ENCODE measurements at regions not wholly inside any gene's neighbourhood (a gene's known extent, or its start where the extent isn't known, plus 50 kb on each side); places are given as distances from the start of the nearest gene placed in this dataset.
"Not testable (repeated sequence)": the region's sequence is repeated elsewhere in the genome, so short reads cannot be mapped to it uniquely, and the experiment has no call there.

DNA sequence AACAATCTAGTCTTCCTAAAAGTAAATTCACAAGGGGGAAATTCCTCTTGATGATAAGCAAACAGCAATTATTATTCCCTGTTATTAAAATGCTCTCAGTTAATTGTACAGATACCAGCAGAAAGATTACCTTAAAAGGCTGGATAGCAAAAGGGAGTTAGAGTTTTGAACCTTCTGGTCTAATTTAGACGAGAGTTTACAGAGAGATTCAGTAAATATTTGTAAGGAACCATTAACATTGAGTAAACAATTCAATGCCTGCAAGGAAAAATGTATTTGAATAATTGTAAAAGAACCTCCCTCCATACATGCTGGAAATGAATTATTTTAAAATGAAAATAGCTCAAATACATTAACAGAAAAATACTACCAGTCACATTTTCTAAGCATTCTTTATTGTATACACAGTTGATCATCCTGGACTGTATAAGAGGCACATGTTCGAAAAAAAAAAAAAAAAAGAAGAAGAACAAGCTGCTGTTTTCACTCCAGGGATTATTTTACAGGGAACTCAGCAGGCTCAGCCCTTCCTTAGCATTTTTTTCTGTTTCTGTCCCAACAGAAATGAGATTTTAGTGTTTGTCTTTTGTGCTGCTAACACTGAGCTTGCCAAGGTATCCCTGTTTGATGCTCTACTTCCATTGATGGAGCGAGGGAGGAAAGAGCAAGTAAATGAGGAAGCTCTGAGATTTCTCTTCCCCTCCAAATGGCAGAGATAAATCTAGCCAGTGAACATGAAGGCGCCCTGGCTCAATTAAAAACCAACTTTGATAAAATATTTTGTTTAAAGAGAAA is 141.1 kb downstream of the ENC1 start:
- DNase-seq, result no peak

DNA sequence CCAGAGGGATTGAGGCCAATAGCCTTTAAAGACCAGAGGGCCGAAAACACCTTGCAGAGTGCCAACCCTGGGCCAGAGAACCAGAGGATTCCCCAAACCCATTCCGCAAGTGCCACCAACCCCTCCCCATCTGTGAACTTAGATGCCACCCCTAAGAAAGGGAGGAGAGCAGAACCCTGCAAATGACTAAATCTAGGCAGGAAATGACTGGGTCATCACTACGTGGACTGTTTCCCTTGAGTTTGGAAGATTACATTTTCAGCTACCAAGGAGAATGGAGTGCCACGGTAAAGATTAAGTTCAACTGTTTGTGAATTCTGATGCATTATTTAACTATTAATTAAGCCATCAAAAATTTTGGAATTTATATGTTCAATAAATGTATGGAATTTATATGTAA is 142.8 kb downstream of the ENC1 start:
- DNase-seq, result no peak

DNA sequence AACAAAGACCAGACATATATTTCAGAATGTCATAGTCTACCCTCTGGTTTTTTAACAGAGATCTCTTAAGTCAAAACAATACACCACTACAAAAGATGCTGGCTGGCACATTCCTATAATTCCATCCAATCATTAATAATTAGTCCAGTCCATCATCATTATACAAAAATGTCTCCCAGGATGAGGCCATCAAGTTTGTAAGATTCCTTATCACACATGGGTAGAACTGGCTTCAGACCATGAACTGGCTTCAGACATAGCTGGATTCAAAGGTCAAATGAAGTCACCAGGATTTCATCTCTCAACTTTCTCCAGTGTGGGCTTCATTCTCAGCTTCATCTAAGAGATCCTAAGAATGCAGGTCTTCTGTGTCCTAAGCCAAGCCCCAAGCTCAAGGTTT is 147.1 kb downstream of the ENC1 start:
- no peak for DNase-seq

DNA sequence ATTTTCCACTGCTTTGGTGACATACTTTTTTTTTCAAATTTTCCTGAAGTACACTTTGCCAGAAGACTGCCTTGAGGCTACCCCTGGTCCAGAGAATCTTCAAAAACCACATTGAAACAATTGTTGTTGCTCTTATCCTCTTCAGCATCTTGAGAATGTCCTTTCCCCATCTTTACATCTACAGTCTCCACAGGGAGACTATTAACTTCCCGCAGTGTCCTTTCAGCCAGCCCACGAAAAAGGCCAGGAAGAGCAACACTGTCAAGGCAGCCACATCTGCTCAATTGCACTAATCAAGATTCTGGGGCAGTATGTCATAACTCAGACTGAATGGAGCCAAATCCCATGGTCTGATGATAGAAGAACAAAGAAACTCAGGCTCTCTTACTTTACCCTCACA is 148.3 kb downstream of the ENC1 start:
- DNase-seq, result no peak

DNA sequence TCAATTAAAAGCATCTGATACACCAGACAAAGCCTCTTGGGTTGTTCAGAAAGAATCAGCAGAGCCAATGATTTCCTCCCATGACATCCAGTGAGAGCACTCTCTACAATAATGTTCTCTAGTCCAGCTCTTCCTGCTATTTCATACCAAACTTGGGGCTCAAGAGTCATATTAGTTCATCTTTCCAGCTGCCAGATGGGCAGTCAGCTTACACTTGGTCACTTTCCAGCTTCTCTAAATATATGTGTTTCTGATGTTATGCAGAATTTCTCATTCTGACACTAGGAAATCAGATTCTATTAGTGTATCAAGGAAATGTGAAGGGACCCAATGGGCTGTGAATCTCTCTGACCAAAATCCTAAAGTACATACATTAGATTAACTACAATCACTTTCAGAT is 148.9 kb downstream of the ENC1 start:
- DNase-seq, result no peak

DNA sequence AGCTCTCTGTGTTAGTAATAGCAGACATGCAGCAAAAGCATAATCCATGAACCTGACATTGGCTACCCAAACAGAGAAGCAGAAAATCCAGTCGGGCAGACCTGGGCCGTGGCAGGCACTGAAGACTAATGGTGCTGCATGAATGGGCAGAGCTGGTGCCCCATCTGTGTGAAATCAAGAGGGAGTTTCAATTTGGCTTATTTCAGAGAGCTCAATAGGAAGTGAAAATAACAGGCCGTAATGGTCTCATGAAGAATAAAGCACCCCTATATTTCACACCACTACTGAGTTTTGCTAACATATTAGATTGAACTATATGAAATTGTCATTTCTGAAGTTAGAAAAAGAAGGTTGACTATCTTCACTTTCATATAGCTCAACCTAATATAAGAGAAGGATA is 149.7 kb downstream of the ENC1 start:
- no peak for DNase-seq

DNA sequence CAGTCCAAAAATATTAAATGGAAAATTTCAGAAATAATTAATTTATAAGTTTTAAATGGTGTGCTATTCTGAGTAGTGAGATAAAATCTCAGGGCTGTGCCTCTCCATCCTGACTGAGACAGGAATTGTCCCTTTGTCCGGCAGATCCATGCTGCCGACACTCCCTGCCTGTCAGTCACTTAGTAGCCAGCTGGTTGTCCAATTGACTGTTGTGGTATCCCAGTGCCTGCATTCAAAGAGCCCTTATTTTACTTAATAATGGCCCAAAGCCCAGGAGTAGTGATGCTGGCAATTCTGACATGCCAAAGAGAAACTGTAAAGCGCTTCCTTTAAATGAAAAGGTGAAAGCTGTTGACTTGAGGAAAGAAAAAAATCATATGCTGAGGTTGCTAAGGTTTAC is 157.5 kb downstream of the ENC1 start:
- no peak for DNase-seq

DNA sequence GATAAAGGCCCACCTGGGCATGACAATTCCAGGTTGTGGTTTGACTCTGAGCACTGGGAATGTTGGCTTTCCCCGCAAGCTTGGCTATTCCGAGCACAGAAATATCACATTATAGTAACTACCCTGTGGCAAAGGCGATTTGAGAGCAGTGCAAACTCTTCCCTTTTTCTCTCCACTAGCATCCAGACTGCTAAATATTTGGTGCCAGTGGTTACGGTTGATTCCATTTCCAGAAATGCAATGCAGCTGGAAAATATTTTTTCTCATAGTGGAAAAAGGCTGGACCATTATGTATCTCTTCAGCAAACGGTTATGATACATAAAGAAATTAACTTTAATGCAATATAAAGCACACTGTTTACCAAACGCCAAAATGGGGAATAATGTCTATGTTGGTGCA is 158.0 kb downstream of the ENC1 start:
- DNase-seq, result no peak

DNA sequence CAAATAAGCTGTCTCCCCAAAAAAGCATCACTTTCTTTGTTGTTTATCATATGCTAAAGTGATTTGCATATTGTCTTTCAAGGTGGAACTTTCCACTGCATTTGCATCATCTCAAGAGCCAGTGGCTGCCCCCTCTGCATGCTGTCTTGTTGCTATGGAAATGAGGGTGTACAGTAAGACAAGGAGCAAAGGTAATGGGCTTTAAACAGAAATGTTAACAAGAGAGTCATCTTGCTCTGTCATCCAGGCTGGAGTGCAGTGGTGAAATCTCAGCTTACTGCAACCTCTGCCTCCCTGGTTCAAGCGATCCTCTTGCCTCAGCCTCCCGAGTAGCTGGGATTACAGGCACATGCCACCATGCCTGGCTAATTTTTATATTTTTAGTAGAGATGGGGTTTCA is 159.2 kb downstream of the ENC1 start:
- not testable (repeated sequence) for DNase-seq

DNA sequence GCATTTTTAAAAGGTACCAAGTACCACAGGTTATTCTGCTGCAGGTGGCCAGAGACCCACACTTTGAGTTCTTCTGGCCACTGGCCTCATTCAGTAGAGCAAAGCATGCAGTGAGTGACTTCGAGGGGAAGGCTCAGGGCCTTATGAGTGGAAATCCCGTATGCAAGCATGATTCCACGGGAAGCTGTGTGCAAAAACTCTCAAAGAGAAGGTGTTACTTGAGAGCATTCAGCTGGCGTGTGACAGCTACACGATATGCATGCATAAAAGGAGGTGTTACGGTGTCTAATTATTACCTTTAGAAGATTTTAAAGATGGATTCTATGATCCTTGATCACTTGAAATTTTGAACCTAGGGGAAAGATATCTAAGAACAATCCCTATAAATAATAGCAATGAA is 160.3 kb downstream of the ENC1 start:
- no peak for DNase-seq

DNA sequence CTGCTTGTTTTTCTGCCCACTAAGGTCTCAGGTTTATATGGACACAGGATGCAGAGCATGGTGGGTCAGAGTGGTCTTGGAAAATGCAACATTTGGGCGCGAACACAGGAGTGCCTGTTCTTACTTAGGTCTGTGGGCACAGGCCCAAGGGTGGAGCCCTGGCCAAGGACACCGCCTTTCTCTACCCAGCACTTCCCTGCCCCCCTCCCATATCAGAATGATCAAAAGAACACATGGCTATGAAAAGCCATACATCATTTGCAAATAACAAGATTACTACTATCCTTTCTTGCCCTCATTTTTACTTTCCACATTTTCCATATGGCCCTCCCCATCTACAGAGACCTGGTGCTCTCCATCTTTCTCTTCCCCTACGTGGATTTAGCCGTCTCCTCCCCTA is 162.2 kb downstream of the ENC1 start:
- no peak for DNase-seq

DNA sequence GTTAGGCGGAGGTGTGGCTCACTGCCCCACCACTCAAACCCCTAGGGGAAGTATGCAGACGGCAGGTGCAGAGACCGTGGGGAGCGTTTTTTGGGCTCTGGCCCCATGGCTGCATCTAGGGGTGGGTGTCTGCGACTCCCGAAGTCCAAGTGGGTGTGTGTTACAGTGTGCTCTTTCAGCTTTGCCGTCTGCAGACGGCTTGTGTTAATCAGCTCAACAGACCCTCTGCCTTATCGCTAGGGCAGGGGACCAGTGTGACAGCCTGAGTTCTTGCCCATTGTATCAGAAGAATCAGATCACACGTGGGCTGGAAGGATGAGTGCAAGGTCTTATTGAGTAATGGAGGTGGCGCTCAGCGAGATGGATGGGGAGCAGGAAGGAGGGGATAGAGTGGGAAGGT is 162.8 kb downstream of the ENC1 start:
- DNase-seq, result no peak

DNA sequence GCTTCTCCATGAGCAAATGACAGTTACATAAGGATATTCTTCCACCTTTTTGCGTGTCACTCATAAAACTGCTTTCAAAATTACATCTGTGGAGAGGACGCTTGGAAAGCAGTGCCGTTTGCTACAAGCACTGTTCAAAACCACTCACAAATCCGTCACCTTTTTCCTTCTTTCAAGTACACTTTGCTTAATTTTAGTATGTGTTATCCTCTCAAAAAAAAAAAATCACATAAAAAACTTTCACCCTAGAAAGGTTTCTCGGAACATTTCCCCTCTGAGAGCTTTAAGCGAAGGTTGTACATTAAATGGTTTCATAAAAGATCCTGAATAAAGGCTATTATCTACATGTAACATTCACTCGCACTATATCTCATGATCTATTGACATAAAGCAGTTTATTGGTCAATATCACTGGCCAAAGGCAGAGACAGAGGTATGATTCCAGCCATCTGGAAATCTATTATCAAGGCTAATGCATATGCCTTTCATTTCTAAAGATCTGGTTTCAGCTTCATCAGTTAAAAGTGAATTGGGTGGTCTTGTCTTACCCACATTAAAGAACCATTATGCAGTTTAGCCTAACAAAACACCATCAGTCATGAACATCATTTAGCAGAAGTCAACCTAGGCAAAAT is 163.6 kb downstream of the ENC1 start:
- DNase-seq, result no peak

DNA sequence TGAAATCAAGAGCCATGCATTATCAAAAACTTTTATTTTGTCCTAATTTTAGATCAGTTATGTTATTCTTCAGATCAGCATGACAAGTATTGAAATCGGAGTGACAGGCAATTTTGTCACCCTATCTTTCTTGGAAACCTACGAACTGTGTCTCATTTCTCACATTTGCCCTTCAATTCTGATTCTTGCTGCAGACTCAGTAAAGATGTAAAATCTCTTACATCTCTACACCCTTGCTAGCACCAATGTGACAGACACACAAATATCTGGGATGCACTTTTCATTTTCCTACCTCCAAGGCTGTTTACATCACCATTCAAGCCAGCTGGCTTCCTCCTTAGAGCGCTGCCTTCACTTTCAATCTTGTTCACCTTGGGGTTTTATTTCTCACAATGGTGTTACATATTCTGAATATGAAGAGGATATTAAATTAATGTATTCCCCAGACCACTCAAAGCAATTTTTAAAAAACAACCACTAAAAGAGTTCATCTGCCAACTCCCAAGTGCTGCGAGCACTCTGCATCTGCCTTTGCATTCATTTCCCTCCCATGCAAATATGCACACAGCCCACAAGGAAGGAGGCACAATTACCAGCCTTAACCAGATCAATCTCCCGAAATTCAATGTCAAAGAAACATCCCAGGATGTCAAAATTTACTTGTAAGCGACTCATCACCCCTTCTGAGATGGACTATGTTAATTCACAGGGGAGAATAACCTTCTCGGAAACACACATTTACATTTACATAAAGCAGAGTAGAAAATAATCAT is 164.3 kb downstream of the ENC1 start:
- no peak for DNase-seq

DNA sequence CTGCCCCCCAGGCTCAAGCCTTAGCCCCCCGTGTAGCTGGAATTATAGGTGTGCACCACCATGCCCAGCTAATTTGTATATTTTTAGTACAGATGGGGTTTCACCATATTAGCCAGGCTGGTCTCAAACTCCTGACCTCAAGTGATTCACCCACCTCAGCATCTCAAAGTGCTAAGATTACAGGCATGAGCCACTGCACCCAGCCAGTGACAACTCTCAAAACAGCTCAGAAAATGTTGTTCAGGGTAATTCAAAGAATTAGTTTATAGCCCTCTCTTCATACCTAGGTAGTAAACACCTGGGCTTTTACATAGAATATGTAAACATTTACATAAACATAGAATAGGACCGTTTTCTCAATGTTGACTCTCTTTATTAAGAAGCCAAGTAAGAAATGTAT is 168.7 kb downstream of the ENC1 start:
- DNase-seq, result no peak

DNA sequence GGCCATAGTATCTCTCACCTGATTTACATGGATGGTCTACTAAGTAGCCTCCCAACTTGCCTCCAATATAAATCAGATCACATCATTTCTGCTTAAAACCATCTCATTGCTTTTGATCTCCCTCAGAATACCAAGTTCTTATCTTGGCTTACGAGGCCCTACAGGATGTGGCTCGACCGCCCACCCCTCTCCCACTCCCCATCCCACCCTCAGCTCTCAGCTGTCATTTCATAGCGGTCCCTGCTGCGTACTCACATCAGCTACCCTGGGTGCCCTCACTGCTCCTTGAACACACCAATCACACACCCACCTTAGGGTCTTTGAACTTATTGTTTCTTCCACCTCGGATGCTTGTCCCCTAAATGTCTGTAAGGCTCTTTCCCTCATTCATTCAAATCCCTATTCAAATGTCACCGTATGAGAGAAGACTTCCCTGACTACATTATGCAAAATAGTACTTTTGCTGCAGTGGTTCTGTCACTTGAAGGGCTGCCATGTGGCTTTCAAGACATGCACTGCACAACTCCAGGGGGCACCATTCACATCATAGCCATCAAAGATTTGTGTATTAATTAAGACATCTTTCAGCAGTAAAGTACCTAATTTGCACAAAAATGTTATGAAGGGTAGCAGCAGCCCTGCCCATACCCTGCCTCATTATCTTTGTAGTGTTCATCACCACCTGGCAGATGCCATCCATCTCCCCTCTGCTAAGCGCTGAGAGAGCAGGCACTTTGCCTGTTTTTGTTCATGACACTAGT is 171.1 kb downstream of the ENC1 start:
- DNase-seq, result no peak

DNA sequence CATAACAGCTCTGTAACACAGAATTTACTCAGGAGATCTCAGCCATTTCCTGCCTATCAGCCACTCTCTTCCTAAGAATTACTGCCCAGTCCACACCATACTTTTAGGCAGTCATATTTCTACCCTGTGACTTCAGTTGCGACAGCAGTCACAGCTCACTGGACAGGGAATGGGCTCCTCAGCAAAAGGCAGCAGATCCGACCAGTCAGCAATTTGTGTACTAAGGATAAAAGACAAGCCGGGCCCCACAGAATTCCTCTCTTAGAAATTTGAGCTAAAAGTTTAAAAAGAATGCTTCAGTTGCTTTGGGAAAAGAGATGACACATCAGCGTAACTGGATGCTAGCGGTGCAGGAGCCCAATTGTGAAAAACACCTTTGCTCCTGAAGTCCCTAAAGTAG is 172.1 kb downstream of the ENC1 start:
- no peak for DNase-seq

DNA sequence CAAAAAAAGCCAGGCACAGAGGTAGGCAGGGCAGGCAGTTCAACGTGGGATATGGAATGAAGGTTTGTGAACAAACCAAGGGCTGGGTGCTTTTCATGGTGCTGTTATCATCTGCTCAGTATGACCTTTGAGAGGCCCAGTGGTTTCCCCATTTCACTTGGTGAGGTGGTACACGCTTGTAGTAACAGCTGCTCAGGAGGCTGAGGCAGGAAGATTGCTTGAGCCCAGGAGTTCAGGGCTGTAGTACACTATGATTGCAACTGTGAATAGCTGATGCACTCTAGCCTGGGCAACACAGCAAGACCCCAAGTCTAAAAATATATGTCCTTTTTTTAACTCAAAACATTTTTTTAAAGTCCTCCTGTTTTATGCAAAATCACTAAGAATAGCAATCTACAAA is 174.8 kb downstream of the ENC1 start:
- no peak for DNase-seq

DNA sequence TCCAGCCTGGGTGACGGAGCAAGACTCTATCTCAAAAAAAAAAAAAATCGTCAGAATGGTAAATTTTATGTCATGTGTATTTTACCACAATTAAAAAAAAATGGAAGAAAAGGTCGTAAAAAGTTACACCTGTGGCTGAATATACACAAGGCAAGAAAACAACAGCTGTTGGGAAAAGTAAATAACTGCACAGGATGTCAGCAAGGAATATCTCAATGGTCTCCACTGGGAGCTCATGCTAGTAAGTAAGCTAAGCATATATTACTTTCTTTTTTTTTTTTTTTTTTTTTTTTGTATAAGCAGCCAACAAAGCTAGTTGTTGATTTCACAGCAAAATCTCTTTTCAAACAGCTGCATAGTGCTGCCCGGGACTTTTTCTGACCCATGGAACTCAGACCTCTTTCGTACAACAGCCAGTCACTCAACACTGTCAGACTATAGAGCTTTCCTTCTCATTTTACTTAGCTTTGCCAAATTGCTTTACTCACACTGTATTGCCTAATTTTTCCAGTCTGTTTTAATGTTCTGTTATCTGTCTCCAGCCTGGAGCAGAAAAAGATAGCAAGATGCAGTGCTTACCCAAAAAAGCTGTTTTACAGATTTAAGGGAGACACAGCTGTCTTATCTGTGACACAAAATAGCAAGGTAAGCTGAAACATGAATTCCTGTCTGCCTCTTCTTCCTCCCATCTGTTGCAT is 175.9 kb downstream of the ENC1 start:
- DNase-seq, result no peak

DNA sequence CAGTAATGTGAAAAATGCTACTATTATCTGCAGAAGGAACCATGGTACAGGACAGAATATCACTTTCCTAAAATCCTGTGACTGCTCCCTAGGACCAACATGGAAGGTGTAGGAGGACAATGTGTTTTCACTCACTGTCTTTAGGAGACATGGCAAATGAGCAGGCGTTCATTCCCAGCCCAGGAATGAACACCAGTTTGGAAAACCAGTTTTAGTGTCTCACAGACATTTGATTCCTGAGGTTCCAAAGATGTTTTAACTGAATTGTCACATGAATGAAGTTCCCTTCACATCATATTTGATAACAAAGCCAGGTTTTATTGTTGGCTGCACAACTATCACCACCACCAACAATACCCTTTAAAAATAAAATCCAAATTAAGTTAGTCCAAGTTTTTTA is 178.2 kb downstream of the ENC1 start:
- DNase-seq, result no peak

DNA sequence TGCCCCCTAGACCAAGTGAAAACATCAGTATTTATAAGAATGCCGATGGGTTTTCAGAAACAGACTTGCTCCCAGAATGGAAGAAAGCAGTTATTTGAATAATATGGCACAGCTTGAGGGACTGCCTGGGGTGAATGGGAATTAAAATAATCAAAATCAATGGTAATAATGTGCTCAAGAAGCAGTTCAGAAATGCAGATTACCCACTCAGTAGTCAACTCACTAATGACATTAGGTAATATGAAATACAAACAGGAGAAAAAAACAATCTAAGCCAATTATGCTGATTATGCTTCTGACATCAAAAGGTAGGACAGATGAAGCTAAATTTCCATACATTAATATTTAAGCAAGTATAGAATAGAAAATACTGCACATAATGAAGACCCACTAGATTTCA is 179.3 kb downstream of the ENC1 start:
- DNase-seq, result no peak

DNA sequence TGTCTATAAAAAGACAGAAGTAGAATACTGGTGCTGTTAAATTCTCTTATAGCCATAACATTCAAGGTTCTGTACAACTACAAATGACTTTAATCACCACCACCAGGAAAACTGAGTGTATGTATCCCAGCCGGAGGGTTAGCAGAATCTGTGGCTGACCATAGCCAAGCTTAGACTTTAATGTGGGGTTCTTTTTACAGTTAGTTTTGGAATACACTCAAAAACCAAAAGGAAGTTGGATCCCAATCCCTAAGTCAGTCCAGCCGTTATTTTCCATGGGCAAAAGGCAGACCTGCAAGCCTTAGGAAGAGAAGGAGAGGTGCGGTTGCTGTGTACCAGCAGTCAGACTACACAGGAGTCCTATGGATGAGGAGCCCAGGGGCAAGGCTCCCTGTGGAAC is 179.8 kb downstream of the ENC1 start:
- DNase-seq, result no peak

DNA sequence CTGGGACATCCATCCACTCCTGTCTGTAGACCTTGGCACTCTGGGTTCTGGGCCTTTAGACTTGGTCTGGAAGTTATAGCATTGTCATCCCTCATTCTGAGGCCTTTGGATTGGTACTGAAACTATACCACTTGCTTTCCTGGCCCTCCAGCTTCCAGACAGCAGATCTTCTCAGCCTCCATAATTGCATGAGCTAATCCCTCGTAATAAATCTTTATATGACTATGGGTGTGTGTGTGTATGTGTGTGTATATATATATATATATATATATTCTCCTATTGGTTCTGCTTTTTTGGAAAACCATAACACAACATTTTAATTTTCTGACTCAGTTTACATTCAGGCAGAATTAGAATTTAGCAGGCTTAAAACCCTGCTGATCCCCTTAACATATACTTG is 180.5 kb downstream of the ENC1 start:
- DNase-seq, result no peak
